NB4 (cell line): ENCODE measurements at regions not wholly inside any gene's neighbourhood (a gene's known extent, or its start where the extent isn't known, plus 50 kb on each side); places are given as distances from the start of the nearest gene placed in this dataset.

Source experiments
- DNase-seq: peaks from one replicate; pipeline ENCODE4 v3.0.0; 2010; ENCODE audit warnings: low read depth
- H3K4me3 ChIP-seq: one replicate; pipeline ENCODE4 v1.5.1; 2011; ENCODE audit warnings: mild to moderate bottlenecking, low read depth, low read length, moderate library complexity
- MYC ChIP-seq: IDR thresholded peaks from 2 replicates; pipeline ENCODE4 v1.6.1; 2011; ENCODE audit warnings: low read depth, low read length
- POLR2A ChIP-seq: IDR thresholded peaks from 2 replicates; pipeline ENCODE4 v1.6.1; 2011; ENCODE audit warnings: mild to moderate bottlenecking; ENCODE audit not compliant: insufficient read length; ENCODE audit errors: extremely low read depth
- TF ChIP-seq, protein P1 (sequence below): IDR thresholded peaks from one replicate; pipeline ENCODE4 v1.5.1; 2012; ENCODE audit warnings: low read depth, low read length
- TF ChIP-seq, protein P2 (sequence below): IDR thresholded peaks from 2 replicates; pipeline ENCODE4 v1.6.1; 2011; ENCODE audit warnings: low read depth, low read length

DNA sequence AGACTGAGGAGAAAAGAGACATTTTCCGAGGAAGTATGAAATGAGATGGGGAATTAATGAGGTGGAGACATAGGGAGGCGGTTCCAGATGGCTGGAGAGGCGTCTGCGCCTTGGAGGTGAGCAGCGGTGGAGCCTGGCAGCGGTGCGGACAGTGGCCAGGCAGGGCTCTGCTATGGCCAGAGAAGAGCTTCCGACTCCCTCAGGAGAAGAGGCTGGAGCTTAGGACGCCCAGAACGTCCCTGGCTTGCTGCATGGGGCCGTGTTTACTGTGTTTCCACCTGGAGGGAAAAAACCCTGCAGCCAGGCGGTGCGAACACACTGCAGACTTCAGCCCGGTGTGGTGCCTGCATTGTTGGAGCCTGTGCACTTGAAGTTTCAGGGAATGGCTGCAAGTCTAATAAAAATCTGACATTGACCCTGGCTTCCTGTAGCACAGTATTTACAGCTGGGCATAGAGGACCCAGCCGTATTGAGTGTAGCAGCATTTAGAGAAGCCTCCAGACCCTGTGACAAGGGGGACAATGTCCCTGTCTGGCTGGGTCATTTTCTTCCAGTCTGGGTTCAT lies 447.1 kb upstream of the MKI67 start:
- TF ChIP-seq, protein P1, sequence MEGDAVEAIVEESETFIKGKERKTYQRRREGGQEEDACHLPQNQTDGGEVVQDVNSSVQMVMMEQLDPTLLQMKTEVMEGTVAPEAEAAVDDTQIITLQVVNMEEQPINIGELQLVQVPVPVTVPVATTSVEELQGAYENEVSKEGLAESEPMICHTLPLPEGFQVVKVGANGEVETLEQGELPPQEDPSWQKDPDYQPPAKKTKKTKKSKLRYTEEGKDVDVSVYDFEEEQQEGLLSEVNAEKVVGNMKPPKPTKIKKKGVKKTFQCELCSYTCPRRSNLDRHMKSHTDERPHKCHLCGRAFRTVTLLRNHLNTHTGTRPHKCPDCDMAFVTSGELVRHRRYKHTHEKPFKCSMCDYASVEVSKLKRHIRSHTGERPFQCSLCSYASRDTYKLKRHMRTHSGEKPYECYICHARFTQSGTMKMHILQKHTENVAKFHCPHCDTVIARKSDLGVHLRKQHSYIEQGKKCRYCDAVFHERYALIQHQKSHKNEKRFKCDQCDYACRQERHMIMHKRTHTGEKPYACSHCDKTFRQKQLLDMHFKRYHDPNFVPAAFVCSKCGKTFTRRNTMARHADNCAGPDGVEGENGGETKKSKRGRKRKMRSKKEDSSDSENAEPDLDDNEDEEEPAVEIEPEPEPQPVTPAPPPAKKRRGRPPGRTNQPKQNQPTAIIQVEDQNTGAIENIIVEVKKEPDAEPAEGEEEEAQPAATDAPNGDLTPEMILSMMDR = no peak
- no peak overlapping the region for H3K4me3 ChIP-seq
- no peak for DNase-seq

DNA sequence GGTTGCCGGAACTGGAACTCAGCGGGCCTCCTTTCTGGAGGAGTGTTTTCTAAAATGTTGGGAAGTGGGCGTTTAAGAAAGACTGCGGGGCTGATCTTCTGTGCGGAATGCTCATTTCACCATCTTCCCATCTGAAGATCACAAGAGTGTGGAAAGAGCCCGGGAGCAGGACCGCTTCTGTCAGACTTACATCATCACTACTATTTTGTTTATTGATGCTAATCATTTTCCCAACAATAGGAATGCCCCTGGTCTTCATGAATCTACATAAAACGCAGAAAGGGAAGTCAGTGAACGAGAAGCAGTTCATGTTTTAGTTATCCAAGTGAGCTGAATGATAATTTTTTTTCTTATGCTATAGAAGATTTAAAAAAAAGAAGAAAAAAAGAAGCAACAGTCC lies 447.8 kb upstream of the MKI67 start:
- DNase-seq = no peak
- no peak overlapping the region for H3K4me3 ChIP-seq
- TF ChIP-seq POLR2A = no peak
- no peak for TF ChIP-seq MYC
- TF ChIP-seq, protein P2, sequence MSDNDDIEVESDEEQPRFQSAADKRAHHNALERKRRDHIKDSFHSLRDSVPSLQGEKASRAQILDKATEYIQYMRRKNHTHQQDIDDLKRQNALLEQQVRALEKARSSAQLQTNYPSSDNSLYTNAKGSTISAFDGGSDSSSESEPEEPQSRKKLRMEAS = no peak
- TF ChIP-seq, protein P1 = no peak

DNA sequence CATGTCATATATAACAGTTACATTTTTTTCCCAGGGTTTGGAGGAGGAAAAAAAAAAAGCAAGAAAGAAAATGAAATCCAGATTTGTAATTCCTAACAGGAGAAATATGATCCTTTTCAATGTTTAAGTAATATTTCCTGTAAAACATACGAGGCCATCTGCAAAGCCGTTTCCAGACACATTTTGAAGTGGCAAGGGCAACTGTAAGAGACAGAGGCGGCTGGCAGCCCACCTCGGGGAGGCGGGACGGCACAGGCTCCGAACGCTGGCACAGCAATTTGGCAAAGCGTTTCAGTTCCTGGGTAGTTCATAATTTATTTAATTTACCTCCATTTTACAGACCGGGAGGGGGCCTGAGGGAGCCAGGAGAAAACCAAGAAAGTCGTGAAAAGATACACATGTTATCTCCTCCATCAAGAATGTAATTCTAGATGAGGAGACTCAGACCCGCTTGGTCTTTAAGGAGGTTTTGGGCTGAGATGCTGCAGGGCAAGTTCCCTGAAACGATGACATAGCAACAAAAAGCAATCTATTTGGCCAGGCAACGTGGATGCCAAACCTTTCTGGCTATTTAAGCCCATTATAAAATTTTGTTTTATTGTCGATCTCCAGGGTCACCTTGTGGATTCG lies 448.5 kb upstream of the MKI67 start:
- no peak for TF ChIP-seq MYC
- TF ChIP-seq, protein P2 = no peak
- no peak for TF ChIP-seq POLR2A
- TF ChIP-seq, protein P1 = no peak
- no peak overlapping the region for H3K4me3 ChIP-seq
- DNase-seq = no peak

DNA sequence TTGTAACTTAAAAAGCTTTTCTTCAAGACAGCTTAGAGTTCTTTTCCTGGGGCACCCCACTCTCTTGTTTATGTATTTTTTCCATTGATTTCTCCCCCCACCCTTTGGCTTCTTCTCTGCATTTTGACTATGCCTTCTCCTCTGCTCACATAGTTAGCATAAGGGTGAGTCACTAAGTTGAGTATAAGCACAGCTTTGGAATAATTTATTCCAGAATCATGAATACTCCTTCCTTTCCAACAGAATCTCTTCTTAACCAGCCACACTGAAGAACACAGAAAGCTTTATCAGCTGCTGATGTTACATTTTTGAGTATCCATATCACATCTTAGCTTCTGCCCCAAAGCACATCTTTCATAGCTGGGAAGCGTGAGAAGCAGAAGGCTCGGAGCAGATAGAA lies 449.5 kb upstream of the MKI67 start:
- TF ChIP-seq POLR2A (no peak), MYC (no peak)
- TF ChIP-seq, protein P1 = no peak
- TF ChIP-seq, protein P2 = no peak
- no peak overlapping the region for H3K4me3 ChIP-seq
- DNase-seq = no peak

DNA sequence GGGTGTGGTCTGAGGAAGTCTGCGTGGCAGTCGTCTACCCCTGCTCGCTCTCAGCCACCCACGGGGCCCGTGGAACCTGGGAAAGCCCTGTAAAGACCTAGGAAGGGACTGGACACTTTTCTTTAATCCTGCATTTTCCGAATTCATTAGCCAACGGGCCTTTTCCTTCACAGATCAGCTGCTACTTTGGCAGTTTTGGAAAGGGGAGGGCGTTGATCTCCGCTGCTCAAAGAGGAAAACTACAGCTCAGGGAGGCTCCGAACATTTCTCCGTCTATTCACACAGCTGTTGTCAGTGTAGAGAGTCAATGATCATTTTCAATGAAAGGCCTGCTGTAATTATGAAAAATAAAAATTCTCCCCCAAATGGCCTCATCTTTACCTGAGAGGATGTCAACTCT lies 450.1 kb upstream of the MKI67 start:
- TF ChIP-seq, protein P1 = no peak
- TF ChIP-seq MYC = no peak
- TF ChIP-seq, protein P2 = no peak
- H3K4me3 ChIP-seq = no peak overlapping the region
- no peak for DNase-seq
